ENCODE measurements at regions not wholly inside any gene's neighbourhood (a gene's known extent, or its start where the extent isn't known, plus 50 kb on each side); places are given as distances from the start of the nearest gene placed in this dataset.

DNA sequence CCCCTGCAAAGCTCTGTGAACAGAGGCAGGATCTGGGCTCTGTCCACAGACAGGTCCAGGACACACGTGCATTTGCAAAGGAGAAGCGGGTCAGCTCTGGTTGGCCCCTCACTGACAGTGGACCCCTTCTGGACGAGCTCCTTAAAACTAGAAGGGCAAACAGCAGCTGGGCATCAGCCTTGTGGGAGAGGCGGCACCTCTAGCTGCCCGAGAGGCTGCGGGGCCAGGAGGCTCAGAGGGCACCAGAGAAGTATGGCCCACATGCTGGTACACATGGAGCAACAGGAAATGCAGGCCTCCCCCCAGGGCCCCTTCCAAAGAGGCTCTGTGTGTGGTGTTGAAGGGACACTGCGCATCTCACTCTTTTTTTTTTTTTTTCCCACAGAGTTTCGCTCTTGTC, 233.0 kb upstream of the TCERG1L start:
- TF ChIP-seq, protein P1, sequence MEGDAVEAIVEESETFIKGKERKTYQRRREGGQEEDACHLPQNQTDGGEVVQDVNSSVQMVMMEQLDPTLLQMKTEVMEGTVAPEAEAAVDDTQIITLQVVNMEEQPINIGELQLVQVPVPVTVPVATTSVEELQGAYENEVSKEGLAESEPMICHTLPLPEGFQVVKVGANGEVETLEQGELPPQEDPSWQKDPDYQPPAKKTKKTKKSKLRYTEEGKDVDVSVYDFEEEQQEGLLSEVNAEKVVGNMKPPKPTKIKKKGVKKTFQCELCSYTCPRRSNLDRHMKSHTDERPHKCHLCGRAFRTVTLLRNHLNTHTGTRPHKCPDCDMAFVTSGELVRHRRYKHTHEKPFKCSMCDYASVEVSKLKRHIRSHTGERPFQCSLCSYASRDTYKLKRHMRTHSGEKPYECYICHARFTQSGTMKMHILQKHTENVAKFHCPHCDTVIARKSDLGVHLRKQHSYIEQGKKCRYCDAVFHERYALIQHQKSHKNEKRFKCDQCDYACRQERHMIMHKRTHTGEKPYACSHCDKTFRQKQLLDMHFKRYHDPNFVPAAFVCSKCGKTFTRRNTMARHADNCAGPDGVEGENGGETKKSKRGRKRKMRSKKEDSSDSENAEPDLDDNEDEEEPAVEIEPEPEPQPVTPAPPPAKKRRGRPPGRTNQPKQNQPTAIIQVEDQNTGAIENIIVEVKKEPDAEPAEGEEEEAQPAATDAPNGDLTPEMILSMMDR (conservative IDR thresholded peaks at IDR 0.05; ENCODE audit: low read depth, low read length): no peak
- no peak for TF ChIP-seq EZH2 (IDR thresholded peaks at IDR 0.05; ENCODE audit: borderline replicate concordance, low read depth, low read length, poor library complexity, severe bottlenecking)
